DND-41 (cell line): ENCODE measurements at regions not wholly inside any gene's neighbourhood (a gene's known extent, or its start where the extent isn't known, plus 50 kb on each side); places are given as distances from the start of the nearest gene placed in this dataset.

Experiments used
- EZH2 ChIP-seq: IDR thresholded peaks from 3 replicates; pipeline ENCODE4 v1.6.1; 2012; ENCODE audit warnings: borderline replicate concordance, low read depth, mild to moderate bottlenecking, moderate library complexity, low read length, inconsistent platforms; ENCODE audit not compliant: severe bottlenecking
- TF ChIP-seq, protein P1 (sequence below): IDR thresholded peaks from 2 replicates; pipeline ENCODE4 v1.5.1; 2012; ENCODE audit warnings: borderline replicate concordance, low read length, moderate library complexity, mild to moderate bottlenecking; ENCODE audit not compliant: poor library complexity, severe bottlenecking; ENCODE audit errors: extremely low read depth

- TF ChIP-seq, protein P1, sequence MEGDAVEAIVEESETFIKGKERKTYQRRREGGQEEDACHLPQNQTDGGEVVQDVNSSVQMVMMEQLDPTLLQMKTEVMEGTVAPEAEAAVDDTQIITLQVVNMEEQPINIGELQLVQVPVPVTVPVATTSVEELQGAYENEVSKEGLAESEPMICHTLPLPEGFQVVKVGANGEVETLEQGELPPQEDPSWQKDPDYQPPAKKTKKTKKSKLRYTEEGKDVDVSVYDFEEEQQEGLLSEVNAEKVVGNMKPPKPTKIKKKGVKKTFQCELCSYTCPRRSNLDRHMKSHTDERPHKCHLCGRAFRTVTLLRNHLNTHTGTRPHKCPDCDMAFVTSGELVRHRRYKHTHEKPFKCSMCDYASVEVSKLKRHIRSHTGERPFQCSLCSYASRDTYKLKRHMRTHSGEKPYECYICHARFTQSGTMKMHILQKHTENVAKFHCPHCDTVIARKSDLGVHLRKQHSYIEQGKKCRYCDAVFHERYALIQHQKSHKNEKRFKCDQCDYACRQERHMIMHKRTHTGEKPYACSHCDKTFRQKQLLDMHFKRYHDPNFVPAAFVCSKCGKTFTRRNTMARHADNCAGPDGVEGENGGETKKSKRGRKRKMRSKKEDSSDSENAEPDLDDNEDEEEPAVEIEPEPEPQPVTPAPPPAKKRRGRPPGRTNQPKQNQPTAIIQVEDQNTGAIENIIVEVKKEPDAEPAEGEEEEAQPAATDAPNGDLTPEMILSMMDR: no peak
- TF ChIP-seq EZH2: no peak
Measured at GRCh38 chr4:120545391-120545790, 377.1 kb downstream of the PRDM5 start.
